ENCODE measurements at regions not wholly inside any gene's neighbourhood (a gene's known extent, or its start where the extent isn't known, plus 50 kb on each side); places are given as distances from the start of the nearest gene placed in this dataset.

DNA sequence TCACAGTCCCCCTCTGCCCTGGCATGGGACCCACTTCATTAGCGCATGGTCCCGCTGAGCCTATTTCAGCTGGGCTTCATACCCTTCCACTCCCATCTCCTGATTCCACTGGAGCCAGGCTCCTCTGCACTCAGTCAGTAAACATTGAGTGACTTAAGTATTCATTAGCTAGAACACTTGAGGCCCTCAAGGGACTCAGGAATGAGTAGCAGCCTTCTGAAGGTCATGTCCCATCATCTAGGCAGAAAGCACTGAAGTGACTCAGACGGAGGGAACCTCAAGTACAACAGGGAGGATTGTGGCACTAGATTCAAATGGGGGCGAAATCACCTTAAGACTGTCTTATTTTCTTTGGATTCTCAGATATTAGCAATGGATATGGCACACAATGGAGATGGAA lies 186.6 kb upstream of the INHBA start:
- TF ChIP-seq, protein P1, sequence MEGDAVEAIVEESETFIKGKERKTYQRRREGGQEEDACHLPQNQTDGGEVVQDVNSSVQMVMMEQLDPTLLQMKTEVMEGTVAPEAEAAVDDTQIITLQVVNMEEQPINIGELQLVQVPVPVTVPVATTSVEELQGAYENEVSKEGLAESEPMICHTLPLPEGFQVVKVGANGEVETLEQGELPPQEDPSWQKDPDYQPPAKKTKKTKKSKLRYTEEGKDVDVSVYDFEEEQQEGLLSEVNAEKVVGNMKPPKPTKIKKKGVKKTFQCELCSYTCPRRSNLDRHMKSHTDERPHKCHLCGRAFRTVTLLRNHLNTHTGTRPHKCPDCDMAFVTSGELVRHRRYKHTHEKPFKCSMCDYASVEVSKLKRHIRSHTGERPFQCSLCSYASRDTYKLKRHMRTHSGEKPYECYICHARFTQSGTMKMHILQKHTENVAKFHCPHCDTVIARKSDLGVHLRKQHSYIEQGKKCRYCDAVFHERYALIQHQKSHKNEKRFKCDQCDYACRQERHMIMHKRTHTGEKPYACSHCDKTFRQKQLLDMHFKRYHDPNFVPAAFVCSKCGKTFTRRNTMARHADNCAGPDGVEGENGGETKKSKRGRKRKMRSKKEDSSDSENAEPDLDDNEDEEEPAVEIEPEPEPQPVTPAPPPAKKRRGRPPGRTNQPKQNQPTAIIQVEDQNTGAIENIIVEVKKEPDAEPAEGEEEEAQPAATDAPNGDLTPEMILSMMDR (IDR thresholded peaks at IDR 0.05): no peak
- TF ChIP-seq POLR2AphosphoS5 (IDR thresholded peaks at IDR 0.05): no peak
- no peak for TF ChIP-seq EP300 (IDR thresholded peaks at IDR 0.05)
- TF ChIP-seq POLR2A (IDR thresholded peaks at IDR 0.05): no peak

Data from gastroesophageal sphincter (tissue), 3 donors.